Spleen (tissue), 11 donors: ENCODE measurements at regions not wholly inside any gene's neighbourhood (a gene's known extent, or its start where the extent isn't known, plus 50 kb on each side); places are given as distances from the start of the nearest gene placed in this dataset.

Source experiments
- DNase-seq: peaks from one replicate; pipeline ENCODE4 v3.0.0-alpha.2; 2020
- H3K27ac ChIP-seq, 8 donors: fragments of 200-600 bp; sonication (generic) in 7 of 8; 1 replicate in 4 of 8; 2 replicates in 4 of 8; pipeline versions ENCODE4 v1.5.0 to v1.8.0; 2016 to 2021; ENCODE audit warnings: inconsistent platforms in 4 of 8, mild to moderate bottlenecking in 4 of 8, moderate library complexity in 1 of 8
- H3K27me3 ChIP-seq, 7 donors: fragments of 200-600 bp; sonication (generic) in 6 of 7; replicated peaks in 1 of 7; 1 replicate in 4 of 7; 2 replicates in 3 of 7; pipeline versions ENCODE4 v1.5.0 to v1.8.0; 2016 to 2021; ENCODE audit warnings: inconsistent platforms in 3 of 7, mild to moderate bottlenecking in 1 of 7
- H3K36me3 ChIP-seq, 6 donors: fragments of 200-600 bp; sonication (generic) in 5 of 6; 1 replicate in 4 of 6; 2 replicates in 2 of 6; pipeline versions ENCODE4 v1.5.0 to v1.8.0; 2016 to 2021; ENCODE audit warnings: inconsistent platforms in 2 of 6
- H3K4me1 ChIP-seq, 6 donors: fragments of 200-600 bp; sonication (generic) in 5 of 6; 1 replicate in 3 of 6; 2 replicates in 3 of 6; pipeline versions ENCODE4 v1.5.0 to v1.8.0; 2016 to 2021; ENCODE audit warnings: inconsistent platforms in 3 of 6
- H3K4me3 ChIP-seq, 8 donors: fragments of 200-600 bp; sonication (generic) in 7 of 8; 1 replicate in 4 of 8; 2 replicates in 4 of 8; pipeline versions ENCODE4 v1.5.0 to v1.8.0; 2016 to 2021; ENCODE audit warnings: inconsistent platforms in 4 of 8, mild to moderate bottlenecking in 4 of 8, moderate library complexity in 2 of 8
- H3K9me3 ChIP-seq, 8 donors: fragments of 200-600 bp; sonication (generic) in 7 of 8; 1 replicate in 4 of 8; 2 replicates in 4 of 8; pipeline versions ENCODE4 v1.5.0 to v1.8.0; 2016 to 2021; ENCODE audit warnings: inconsistent platforms in 4 of 8
- POLR2A ChIP-seq, 3 donors: fragments of 450-650 bp; IDR thresholded peaks; one replicate each; pipeline ENCODE4 v1.5.1; 2017; ENCODE audit warnings: antibody characterized with exemption in 3 of 3, mild to moderate bottlenecking in 1 of 3
- POLR2AphosphoS5 ChIP-seq, 3 donors: sonication (generic); formaldehyde crosslinking; IDR thresholded peaks; one replicate each; pipeline ENCODE4 v1.5.1; 2017; ENCODE audit warnings: antibody characterized with exemption in 3 of 3
- WGBS, 5 donors: extraction: QIAGEN DNeasy Blood & Tissue Kit in 3 of 5; methylation state at CpG; one replicate each; pipeline versions ENCODE4 v1.1.5 to v1.1.7; 2013 to 2018; 5-methylcytosine and 5-hydroxymethylcytosine counted together
- intact Hi-C: fragments of 100-400 bp; cut with DNase I; formaldehyde crosslinking; loops from one replicate; pipeline ENCODE4 v1.15.0; 2023; ENCODE audit warnings: low total_unique reads
- TF ChIP-seq, protein P1 (sequence below), 11 experiments: fragments of 200-600 bp in 7 of 11; fragments of 450-650 bp in 4 of 11; sonication (generic) in 4 of 11; IDR thresholded peaks in 8 of 11; conservative IDR thresholded peaks in 3 of 11; 1 replicate in 7 of 11; 2 replicates in 4 of 11; pipeline versions ENCODE4 v1.4.0 to v1.8.0; 2016 to 2021; ENCODE audit warnings: antibody characterized with exemption in 11 of 11, inconsistent platforms in 4 of 11, mild to moderate bottlenecking in 1 of 11
- donor health status: healthy with polysubstance abuse.
- donor health status: DM: no; HTN: no; CAD: no; lungs with moderate emphysema.
- donor health status: DM: no; HTN: no; CAD: no.
- donor health status: Bipolar disorder and iron deficiency.
- donor health status: healthy.
- donor health status: DM: no; HTN: no; CAD: no.
- donor health status: DM: yes; HTN: yes; CAD: no.

DNA sequence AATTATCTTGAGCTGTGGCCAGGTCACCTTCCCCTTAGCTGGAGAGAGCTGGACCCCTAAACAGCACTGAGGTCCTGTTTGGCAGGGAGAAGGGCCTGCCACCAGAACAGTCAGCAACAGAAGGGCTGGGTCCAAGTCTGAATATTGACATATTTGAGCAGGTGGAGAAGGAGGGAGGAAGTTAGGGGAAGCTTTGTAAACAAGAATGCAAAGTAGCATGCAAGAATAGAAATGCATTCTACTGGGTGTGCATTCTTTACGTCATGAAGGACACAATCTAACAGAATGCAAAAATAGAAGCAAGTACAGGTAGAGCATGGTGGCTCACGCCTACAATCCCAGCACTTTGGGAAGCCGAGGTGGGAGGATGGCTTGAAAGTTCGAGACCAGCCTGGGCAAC is 100.5 kb downstream of the QRSL1 start:
- no peak for DNase-seq
- Histone ChIP-seq H3K27me3 (no peaks in the 10 kb centered on the region), H3K27ac (no peak overlapping the region), H3K36me3 (no peaks in the 10 kb centered on the region), H3K9me3 (no peaks in the 10 kb centered on the region), H3K4me3 (no peak overlapping the region), H3K4me1 (peaks cover 0 to under 1% (median 0%) of the 10 kb centered on the region in 6 donors)
- WGBS, 5 donors, result 66 to 83% (median 73%) methylated on average over 4 of the region's 4 CpGs
- TF ChIP-seq POLR2A (IDR thresholded peaks at IDR 0.05) (no peak), POLR2AphosphoS5 (IDR thresholded peaks at IDR 0.05) (no peak)
- TF ChIP-seq, protein P1, sequence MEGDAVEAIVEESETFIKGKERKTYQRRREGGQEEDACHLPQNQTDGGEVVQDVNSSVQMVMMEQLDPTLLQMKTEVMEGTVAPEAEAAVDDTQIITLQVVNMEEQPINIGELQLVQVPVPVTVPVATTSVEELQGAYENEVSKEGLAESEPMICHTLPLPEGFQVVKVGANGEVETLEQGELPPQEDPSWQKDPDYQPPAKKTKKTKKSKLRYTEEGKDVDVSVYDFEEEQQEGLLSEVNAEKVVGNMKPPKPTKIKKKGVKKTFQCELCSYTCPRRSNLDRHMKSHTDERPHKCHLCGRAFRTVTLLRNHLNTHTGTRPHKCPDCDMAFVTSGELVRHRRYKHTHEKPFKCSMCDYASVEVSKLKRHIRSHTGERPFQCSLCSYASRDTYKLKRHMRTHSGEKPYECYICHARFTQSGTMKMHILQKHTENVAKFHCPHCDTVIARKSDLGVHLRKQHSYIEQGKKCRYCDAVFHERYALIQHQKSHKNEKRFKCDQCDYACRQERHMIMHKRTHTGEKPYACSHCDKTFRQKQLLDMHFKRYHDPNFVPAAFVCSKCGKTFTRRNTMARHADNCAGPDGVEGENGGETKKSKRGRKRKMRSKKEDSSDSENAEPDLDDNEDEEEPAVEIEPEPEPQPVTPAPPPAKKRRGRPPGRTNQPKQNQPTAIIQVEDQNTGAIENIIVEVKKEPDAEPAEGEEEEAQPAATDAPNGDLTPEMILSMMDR (IDR thresholded peaks at IDR 0.05 in 8 of 11, conservative IDR thresholded peaks at IDR 0.05 in 3 of 11), result no peak
- intact Hi-C loops, result no loop called here

- Histone ChIP-seq H3K27ac (no peak overlapping the region), H3K36me3 (no peaks in the 10 kb centered on the region), H3K4me3 (no peak overlapping the region), H3K27me3 (no peaks in the 10 kb centered on the region), H3K4me1 (no peaks in the 10 kb centered on the region), H3K9me3 (no peaks in the 10 kb centered on the region)
- DNase-seq, result no peak
- intact Hi-C loops, result no loop called here
- TF ChIP-seq POLR2AphosphoS5 (IDR thresholded peaks at IDR 0.05), result no peak
- TF ChIP-seq, protein P1 (IDR thresholded peaks at IDR 0.05 in 8 of 11, conservative IDR thresholded peaks at IDR 0.05 in 3 of 11), result no peak
- WGBS, 5 donors, result 81 to 90% (median 83%) methylated on average over 4 to 5 of the region's 5 CpGs
Observed at GRCh38 chr6:106728296-106728870, 99.0 kb downstream of the QRSL1 start.

- no peak for DNase-seq
- intact Hi-C loops, result no loop called here
- no peak for TF ChIP-seq POLR2AphosphoS5 (IDR thresholded peaks at IDR 0.05)
- TF ChIP-seq POLR2A (IDR thresholded peaks at IDR 0.05), result no peak
- TF ChIP-seq, protein P1 (IDR thresholded peaks at IDR 0.05 in 8 of 11, conservative IDR thresholded peaks at IDR 0.05 in 3 of 11), result no peak
Observed at GRCh38 chr6:106727480-106728149, 98.2 kb downstream of the QRSL1 start.

GRCh38 chr6:106724848-106725247 is 95.5 kb downstream of the QRSL1 start:
- Histone ChIP-seq H3K27ac (no peak overlapping the region), H3K4me1 (no peaks in the 10 kb centered on the region), H3K9me3 (no peaks in the 10 kb centered on the region), H3K27me3 (no peaks in the 10 kb centered on the region), H3K4me3 (no peak overlapping the region), H3K36me3 (no peaks in the 10 kb centered on the region)
- DNase-seq, result no peak
- intact Hi-C loops, result no loop called here
- no peak for TF ChIP-seq POLR2AphosphoS5 (IDR thresholded peaks at IDR 0.05)
- no peak for TF ChIP-seq POLR2A (IDR thresholded peaks at IDR 0.05)
- TF ChIP-seq, protein P1 (IDR thresholded peaks at IDR 0.05 in 8 of 11, conservative IDR thresholded peaks at IDR 0.05 in 3 of 11), result no peak
- 72 to 90% (median 73%) methylated on average over 2 of the region's 2 CpGs for WGBS, 5 donors

More at GRCh38 chr6:106727480-106728149, 98.2 kb downstream of the QRSL1 start:
- 77 to 93% (median 87%) methylated on average over 3 of the region's 3 CpGs for WGBS, 5 donors
- no peak overlapping the region for H3K4me3 ChIP-seq
- no peaks in the 10 kb centered on the region for H3K36me3 ChIP-seq
- H3K4me1 ChIP-seq, result no peaks in the 10 kb centered on the region
- H3K27ac ChIP-seq, result no peak overlapping the region
- H3K27me3 ChIP-seq, result no peaks in the 10 kb centered on the region
- H3K9me3 ChIP-seq, result no peaks in the 10 kb centered on the region
